ENCODE measurements at regions not wholly inside any gene's neighbourhood (a gene's known extent, or its start where the extent isn't known, plus 50 kb on each side); places are given as distances from the start of the nearest gene placed in this dataset.

- TF ChIP-seq CTCF (IDR thresholded peaks at IDR 0.05) (no peak), POLR2A (IDR thresholded peaks at IDR 0.05; ENCODE audit: low read depth) (no peak), POLR2AphosphoS5 (IDR thresholded peaks at IDR 0.05) (no peak)
Observed at GRCh38 chr3:103494011-103494410, 1059.2 kb downstream of the ZPLD1 start.
